Islet of Langerhans (tissue), 1 donor: ENCODE measurements at regions not wholly inside any gene's neighbourhood (a gene's known extent, or its start where the extent isn't known, plus 50 kb on each side); places are given as distances from the start of the nearest gene placed in this dataset.

Experiments
- FAIRE-seq: peaks from one replicate; lab custom pipeline; 2011; peaks lifted over from hg19 to GRCh38; lab: Jason Lieb, UNC

GRCh38 chr6:138007014-138007472 lies 100.2 kb downstream of the PERP start:
- FAIRE-seq = no peak

- FAIRE-seq = no peak
Measured at GRCh38 chr6:138008791-138009190, 98.4 kb downstream of the PERP start.

- no peak for FAIRE-seq
Measured at GRCh38 chr6:138011413-138011812, 95.8 kb downstream of the PERP start.

- no peak for FAIRE-seq
Measured at GRCh38 chr6:138012682-138013081, 94.5 kb downstream of the PERP start.

GRCh38 chr6:138013959-138014358 lies 93.3 kb downstream of the PERP start:
- no peak for FAIRE-seq

GRCh38 chr6:138017166-138017757 lies 90.0 kb downstream of the PERP start:
- no peak for FAIRE-seq

GRCh38 chr6:138018297-138018696 lies 88.9 kb downstream of the PERP start:
- FAIRE-seq = no peak

- FAIRE-seq = no peak
Measured at GRCh38 chr6:138025528-138025978, 81.7 kb downstream of the PERP start.

- no peak for FAIRE-seq
Measured at GRCh38 chr6:138026342-138026741, 80.9 kb downstream of the PERP start.

- FAIRE-seq = no peak
Measured at GRCh38 chr6:138028893-138029292, 78.3 kb downstream of the PERP start.

GRCh38 chr6:138030872-138031271 lies 76.3 kb downstream of the PERP start:
- no peak for FAIRE-seq

GRCh38 chr6:138031417-138031816 lies 75.8 kb downstream of the PERP start:
- FAIRE-seq = no peak

GRCh38 chr6:138031850-138032249 lies 75.4 kb downstream of the PERP start:
- FAIRE-seq = no peak

- FAIRE-seq = no peak
Measured at GRCh38 chr6:138032571-138032970, 74.6 kb downstream of the PERP start.

GRCh38 chr6:138034229-138034628 lies 73.0 kb downstream of the PERP start:
- FAIRE-seq = no peak

GRCh38 chr6:138035070-138035469 lies 72.1 kb downstream of the PERP start:
- no peak for FAIRE-seq

GRCh38 chr6:138036111-138036510 lies 71.1 kb downstream of the PERP start:
- FAIRE-seq = no peak

GRCh38 chr6:138037009-138037504 lies 70.2 kb downstream of the PERP start:
- no peak for FAIRE-seq

GRCh38 chr6:138038142-138038870 lies 68.9 kb downstream of the PERP start:
- no peak for FAIRE-seq
